Psoas muscle (tissue), 7 donors: ENCODE measurements at regions not wholly inside any gene's neighbourhood (a gene's known extent, or its start where the extent isn't known, plus 50 kb on each side); places are given as distances from the start of the nearest gene placed in this dataset.

Experiments
- ATAC-seq, 4 donors: fragments of 200-7000 bp; cut with Tn5 transposase; one replicate each; pipeline ENCODE4 v1.9.1; 2020; ENCODE audit warnings: moderate library complexity in 3 of 4, mild to moderate bottlenecking in 2 of 4
- DNase-seq, 2 donors: peaks; one replicate each; pipeline ENCODE4 v3.0.0-alpha.2; 2020
- H3K27ac ChIP-seq: fragments of 200-600 bp; one replicate; pipeline ENCODE4 v1.8.0; 2022
- H3K27me3 ChIP-seq, 3 donors: fragments of 200-600 bp in 1 of 3; one replicate each; pipeline versions ENCODE4 v1.6.1 to v1.8.0; 2013 to 2022; ENCODE audit warnings: low read length in 2 of 3, mild to moderate bottlenecking in 2 of 3, moderate library complexity in 1 of 3; ENCODE audit not compliant: insufficient read depth in 3 of 3
- H3K36me3 ChIP-seq, 2 donors: fragments of 200-600 bp in 1 of 2; one replicate each; pipeline versions ENCODE4 v1.6.1 to v1.8.0; 2013 to 2022; ENCODE audit warnings: low read depth in 1 of 2, mild to moderate bottlenecking in 1 of 2, moderate library complexity in 1 of 2; ENCODE audit not compliant: insufficient read depth in 1 of 2
- H3K4me1 ChIP-seq: fragments of 200-600 bp; one replicate; pipeline ENCODE4 v1.8.0; 2022
- H3K4me3 ChIP-seq: fragments of 200-600 bp; one replicate; pipeline ENCODE4 v1.8.0; 2022; ENCODE audit warnings: mild to moderate bottlenecking
- H3K9me3 ChIP-seq: fragments of 200-600 bp; one replicate; pipeline ENCODE4 v1.8.0; 2022
- WGBS, 3 donors: extraction: QIAGEN DNeasy Blood & Tissue Kit; methylation state at CpG; one replicate each; pipeline versions ENCODE4 v1.1.6 to v1.1.7; 2013; 5-methylcytosine and 5-hydroxymethylcytosine counted together
- intact Hi-C, 2 donors: fragments of 100-400 bp; cut with DNase I; formaldehyde crosslinking; loops; one replicate each; pipeline versions ENCODE4 v1.11.0 to v1.14.2; 2022
- TF ChIP-seq, protein P1 (sequence below): fragments of 200-600 bp; IDR thresholded peaks from one replicate; pipeline ENCODE4 v1.8.0; 2022; ENCODE audit warnings: antibody characterized with exemption
- donor health status: healthy with polysubstance abuse.
- donor health status: DM: no; HTN: no; CAD: no; lungs with moderate emphysema.
- donor health status: Bipolar disorder and iron deficiency.
- donor health status: healthy.
- donor health status: DM: yes; HTN: yes; CAD: no.
- donor health status: DM: no; HTN: no; CAD: no.
- donor health status: DM: yes; HTN: yes; CAD: no.

DNA sequence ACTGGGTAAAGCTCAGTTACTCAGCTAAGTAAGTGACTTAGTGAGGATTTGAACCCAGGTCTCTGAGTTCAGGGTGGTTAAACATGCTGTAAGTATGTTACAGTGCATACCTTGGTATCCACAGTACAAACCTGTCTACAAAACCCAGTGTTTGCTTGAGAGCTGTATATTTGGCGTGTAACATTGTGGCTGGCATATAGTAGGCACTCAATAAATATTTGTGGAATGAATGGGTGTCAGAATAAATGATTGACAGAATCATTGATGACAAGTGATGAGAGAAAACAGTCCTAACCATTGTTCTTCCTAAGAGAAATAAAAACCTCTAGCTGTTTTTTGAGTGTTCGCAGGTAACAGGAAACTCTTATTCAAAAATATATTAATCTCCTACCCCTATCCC is 79.7 kb upstream of the BCOR start:
- Histone ChIP-seq H3K4me1 (peaks cover 10% of the 10 kb centered on the region), H3K27me3 (peaks cover 0 to 55% (median 0%) of the 10 kb centered on the region in 3 donors), H3K36me3 (no peaks in the 10 kb centered on the region), H3K27ac (peak overlapping the region; percentile 86), H3K9me3 (no peaks in the 10 kb centered on the region), H3K4me3 (peak overlapping the region; percentile 70)
- intact Hi-C loops, result loop anchor here (2.0 to 10.0 kb wide), 2 partner anchors 363 to 447 kb away; no protein-coding TSS in a partner anchor
- no peak for ATAC-seq
- 86 to 98% (median 96%) methylated on average over 2 of the region's 2 CpGs for WGBS, 3 donors
- TF ChIP-seq, protein P1, sequence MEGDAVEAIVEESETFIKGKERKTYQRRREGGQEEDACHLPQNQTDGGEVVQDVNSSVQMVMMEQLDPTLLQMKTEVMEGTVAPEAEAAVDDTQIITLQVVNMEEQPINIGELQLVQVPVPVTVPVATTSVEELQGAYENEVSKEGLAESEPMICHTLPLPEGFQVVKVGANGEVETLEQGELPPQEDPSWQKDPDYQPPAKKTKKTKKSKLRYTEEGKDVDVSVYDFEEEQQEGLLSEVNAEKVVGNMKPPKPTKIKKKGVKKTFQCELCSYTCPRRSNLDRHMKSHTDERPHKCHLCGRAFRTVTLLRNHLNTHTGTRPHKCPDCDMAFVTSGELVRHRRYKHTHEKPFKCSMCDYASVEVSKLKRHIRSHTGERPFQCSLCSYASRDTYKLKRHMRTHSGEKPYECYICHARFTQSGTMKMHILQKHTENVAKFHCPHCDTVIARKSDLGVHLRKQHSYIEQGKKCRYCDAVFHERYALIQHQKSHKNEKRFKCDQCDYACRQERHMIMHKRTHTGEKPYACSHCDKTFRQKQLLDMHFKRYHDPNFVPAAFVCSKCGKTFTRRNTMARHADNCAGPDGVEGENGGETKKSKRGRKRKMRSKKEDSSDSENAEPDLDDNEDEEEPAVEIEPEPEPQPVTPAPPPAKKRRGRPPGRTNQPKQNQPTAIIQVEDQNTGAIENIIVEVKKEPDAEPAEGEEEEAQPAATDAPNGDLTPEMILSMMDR, result no peak
- DNase-seq, result no peak

DNA sequence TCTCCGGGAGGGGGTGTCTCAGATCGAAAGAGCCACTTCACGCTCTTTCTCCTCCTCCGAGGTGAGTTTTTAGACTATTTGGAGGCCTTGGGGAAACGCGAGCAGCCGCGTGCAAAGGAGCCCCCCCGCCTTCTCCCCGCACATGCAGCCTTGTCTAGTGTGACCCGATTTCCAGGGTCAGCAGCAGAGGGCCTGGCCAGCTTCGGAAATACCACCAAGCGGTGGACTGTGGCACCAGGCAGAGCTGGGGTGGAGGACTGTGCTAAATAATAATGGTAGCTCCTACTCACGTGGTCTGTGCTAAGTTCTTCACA is 79.3 kb upstream of the BCOR start:
- intact Hi-C loops, result loop anchor here (2.0 to 10.0 kb wide), 2 partner anchors 362 to 446 kb away; no protein-coding TSS in a partner anchor
- ATAC-seq, result peak in 3 of 4 donors; percentile 38 to 57 (median 42)
- peak; percentile 48 to 69 for DNase-seq
- peaks cover 0 to 57% (median 0%) of the 10 kb centered on the region in 3 donors for H3K27me3 ChIP-seq
- peak overlapping the region; percentile 70 for H3K4me3 ChIP-seq
- peaks cover 10% of the 10 kb centered on the region for H3K4me1 ChIP-seq
- TF ChIP-seq, protein P1, result no peak
- peak overlapping the region; percentile 86 for H3K27ac ChIP-seq
- H3K36me3 ChIP-seq, result no peaks in the 10 kb centered on the region
- H3K9me3 ChIP-seq, result no peaks in the 10 kb centered on the region
- WGBS, 3 donors, result 2 to 6% (median 3%) methylated on average over 12 to 14 of the region's 14 CpGs

DNA sequence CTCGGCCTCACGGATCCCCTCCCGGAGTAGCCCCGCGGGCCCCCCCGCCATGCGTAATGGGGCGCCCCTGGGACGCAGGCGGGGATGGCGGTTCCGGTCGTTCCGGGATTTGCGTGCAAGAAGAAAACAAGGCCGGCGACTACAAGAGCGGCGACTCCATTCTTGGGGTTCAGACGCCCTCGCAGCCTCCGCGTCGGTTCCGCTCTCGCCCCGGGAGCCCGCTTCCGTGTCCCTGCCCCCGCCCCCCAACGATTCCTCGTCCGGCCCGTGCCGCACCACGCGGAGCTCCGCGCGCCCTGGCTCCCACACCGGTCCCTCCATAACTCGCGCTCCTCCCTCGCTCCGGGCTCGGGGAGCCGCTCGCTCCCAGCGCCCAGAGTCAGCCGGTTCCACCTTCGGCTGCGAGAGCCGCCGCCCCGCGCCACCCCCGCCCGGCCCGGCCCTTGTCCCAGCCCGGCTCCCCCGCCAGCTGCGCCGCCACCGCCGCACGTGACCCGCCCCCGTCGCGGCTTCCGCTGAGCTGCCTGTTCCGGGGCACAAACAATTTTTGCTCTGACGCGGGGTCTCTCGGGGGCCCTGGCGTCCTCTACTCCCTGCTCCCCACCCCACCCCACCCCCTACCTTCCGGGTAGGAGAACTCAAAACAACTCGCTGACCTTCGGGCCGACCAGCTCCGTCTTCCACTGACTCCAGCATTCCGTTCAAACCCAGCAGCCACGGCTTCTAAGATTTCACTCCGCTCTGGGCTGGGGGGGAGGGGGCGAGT is 78.8 kb upstream of the BCOR start:
- TF ChIP-seq, protein P1, result no peak
- WGBS, 3 donors, result 0 to 5% (median 0%) methylated on average over 17 to 81 of the region's 85 CpGs
- peak; percentile 79 to 89 for DNase-seq
- H3K27me3 ChIP-seq, result peaks cover 0 to 61% (median 0%) of the 10 kb centered on the region in 3 donors
- H3K36me3 ChIP-seq, result no peaks in the 10 kb centered on the region
- peak overlapping the region; percentile 86 for H3K27ac ChIP-seq
- no peaks in the 10 kb centered on the region for H3K9me3 ChIP-seq
- intact Hi-C loops, result loop anchor here (2.0 to 10.0 kb wide), 2 partner anchors 362 to 446 kb away; no protein-coding TSS in a partner anchor
- peak overlapping the region; percentile 70 for H3K4me3 ChIP-seq
- peaks cover 10% of the 10 kb centered on the region for H3K4me1 ChIP-seq
- ATAC-seq, result peak; percentile 52 to 72 (median 60)

DNA sequence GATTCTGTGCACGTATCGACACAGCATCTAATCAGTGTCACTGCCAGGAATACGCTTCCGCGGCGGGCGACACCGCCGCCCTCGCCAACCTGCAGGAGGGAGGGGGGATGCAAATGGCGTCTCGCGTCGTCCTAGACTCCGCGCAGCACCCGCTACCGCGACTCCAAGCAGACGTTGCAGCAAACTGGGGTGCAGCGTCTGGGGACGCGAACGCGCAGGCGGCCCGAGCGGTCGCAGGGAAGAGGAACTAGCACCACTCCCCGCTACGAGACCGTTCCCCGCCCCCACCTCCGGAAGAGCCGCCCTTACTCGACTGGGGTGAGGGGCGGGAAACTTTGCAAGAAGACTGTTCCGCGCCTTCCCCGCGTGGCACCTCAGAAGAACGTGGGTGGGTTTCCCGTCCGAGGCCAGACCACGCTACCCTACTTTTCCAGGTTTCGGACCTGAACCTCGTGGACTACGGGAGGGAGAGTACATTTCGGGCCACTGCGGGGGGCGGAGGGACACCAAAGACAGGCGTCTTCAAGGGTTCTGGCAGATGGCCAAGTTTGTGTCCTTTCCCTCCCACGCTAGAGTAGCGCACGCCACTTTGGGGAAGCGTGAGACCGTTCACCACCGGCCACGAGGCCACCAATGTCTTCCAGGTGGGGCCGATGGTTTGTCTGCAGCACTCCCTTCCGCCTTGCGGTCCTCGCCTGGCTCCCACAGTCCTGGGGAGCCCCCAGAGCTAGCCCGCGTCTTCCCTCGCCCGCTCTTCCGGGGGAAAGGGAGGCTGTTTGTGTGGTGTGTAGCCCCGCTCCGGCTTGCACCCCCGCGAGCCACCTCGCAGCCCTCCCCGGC is 78.0 kb upstream of the BCOR start:
- no peaks in the 10 kb centered on the region for H3K9me3 ChIP-seq
- H3K27me3 ChIP-seq, result peaks cover 0 to 69% (median 0%) of the 10 kb centered on the region in 3 donors
- ATAC-seq (peak; percentile 49 to 57 (median 51)), DNase-seq (peak; percentile 77 to 87)
- TF ChIP-seq, protein P1, result no peak
- H3K4me1 ChIP-seq, result peaks cover 10% of the 10 kb centered on the region
- intact Hi-C loops, result loop anchor here (2.0 to 10.0 kb wide), 2 partner anchors 361 to 445 kb away; no protein-coding TSS in a partner anchor
- WGBS, 3 donors, result 0 to 7% (median 0%) methylated on average over 30 to 74 of the region's 74 CpGs
- H3K27ac ChIP-seq, result peak overlapping the region; percentile 86
- H3K36me3 ChIP-seq, result no peaks in the 10 kb centered on the region
- H3K4me3 ChIP-seq, result peak overlapping the region; percentile 70
